ENCODE measurements at regions not wholly inside any gene's neighbourhood (a gene's known extent, or its start where the extent isn't known, plus 50 kb on each side); places are given as distances from the start of the nearest gene placed in this dataset.

DNA sequence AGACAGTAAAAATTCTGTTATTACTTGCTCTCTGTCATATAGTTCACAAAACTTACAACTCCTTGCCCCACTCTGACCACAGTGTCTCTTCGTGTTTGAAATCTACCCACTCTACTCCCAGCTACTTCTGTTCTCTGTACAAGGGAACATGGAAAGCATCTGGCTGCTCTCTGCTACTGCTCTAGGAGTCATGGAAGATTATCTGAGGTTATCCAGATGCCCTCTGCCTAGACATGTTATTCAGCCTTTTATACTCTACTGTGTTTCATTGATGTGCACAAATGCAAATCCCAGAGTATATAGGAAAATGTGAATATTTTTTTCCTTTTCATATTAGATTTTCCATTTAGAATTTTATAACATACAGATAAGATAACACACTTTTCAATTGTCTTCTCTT, 1525.6 kb downstream of the MAT2B start:
- no peak for DNase-seq

- no peak for DNase-seq
Observed at GRCh38 chr5:165031371-165031770, 1526.0 kb downstream of the MAT2B start.

- DNase-seq = no peak
Observed at GRCh38 chr5:165035520-165035919, 1530.1 kb downstream of the MAT2B start.

DNA sequence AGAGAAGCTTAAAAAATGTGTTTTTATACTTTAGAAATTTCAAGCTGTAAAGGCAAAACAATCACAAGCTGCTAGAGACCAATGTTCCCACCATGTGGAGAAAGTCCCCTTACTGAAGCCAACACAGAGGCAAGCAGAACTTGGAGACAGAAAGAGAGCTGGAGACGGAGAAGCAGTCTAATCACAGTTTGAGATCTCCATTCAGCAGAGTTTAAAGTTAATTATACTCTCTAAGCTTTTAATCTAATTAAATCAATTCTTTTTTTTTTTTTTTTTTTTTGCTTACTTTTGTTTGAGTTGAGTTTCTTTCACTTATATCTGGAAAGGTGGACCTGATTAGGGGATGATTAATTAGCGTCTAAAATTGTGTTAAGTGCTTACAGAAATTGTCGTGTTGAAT, 1534.3 kb downstream of the MAT2B start:
- DNase-seq = no peak

GRCh38 chr5:165045941-165046340, 1540.5 kb downstream of the MAT2B start:
- peak; percentile 18 for DNase-seq

- DNase-seq = no peak
Observed at GRCh38 chr5:165055476-165055875, 1550.1 kb downstream of the MAT2B start.

DNA sequence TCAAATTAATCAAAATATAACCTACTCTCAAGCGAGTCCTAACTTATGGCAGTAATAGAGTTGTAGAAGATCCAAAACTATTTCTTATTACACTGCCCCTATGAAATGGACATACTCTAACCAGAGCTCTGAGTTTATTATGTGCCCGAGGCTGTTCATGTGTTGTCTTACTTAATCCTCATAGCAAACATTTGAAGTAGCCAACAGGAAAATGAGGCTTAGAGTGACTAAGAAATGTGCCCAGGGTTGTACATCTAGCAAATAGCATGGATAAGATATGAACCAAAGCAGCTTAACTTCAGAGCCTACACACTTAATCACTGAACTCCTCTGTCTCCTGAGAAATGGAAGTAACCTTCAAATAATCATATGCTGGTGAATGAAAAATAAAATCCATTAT, 1551.7 kb downstream of the MAT2B start:
- DNase-seq = peak; percentile 3

- no peak for DNase-seq
Observed at GRCh38 chr5:165066751-165067385, 1561.4 kb downstream of the MAT2B start.

DNA sequence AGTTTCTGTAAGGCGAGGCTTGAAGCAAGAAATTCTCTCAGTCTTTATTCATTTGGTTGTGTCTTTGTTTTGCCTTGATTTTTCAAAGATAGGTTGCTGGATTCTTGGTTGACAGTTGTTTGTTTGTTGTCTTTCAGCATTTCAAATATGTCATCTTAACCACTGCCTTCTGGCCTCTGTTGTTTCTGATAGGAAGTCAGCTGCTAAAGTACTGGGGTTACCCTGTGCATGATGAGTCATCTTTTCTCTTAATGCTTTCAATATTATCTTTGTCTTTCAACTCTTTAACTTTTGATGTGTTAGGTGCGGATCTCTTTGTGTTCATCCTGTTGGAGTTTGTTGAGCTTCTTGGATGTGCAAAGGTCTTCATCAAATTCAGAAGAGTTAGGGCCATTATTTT, 1571.3 kb downstream of the MAT2B start:
- DNase-seq = no peak

GRCh38 chr5:165079389-165079788, 1574.0 kb downstream of the MAT2B start:
- DNase-seq = no peak

GRCh38 chr5:165083394-165083793, 1578.0 kb downstream of the MAT2B start:
- DNase-seq = no peak

GRCh38 chr5:165086465-165086864, 1581.0 kb downstream of the MAT2B start:
- no peak for DNase-seq

DNA sequence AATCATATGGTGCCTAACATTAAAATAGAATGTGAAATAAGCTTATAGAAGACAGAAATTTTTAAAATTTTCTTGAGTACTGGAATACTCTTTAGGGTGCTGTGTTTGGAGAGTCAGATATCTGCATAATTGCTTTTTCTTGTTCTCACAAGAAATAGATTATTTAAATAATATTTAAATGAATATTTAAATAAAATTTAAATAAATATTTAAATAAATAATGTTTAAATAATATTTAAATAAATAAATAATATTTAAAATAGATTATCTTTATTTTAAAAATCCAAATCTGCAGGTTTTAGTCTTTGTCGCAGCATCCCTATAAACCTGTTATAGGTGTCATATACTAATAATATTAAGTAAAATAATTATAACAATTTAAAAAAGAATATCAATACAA, 1589.4 kb downstream of the MAT2B start:
- no peak for DNase-seq

GRCh38 chr5:165101709-165102108, 1596.3 kb downstream of the MAT2B start:
- DNase-seq = no peak

DNA sequence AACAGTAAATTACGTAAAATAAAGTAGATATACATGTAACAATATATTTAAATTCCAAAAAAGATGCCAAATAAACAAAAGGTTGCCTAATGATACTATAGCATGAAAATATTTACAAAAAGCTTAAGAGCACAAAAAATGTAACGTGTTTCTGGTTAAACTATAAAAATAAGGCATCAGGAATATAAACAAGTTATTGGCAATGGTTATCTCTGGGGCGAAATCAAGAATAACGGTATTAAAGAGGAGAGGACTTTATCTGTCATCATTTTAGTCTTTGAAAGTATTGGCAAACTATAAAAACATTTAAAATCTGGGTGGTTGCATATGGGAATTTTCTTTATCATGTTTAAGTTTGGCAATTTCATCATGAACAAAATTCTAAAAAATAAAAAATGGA, 1599.2 kb downstream of the MAT2B start:
- no peak for DNase-seq

- DNase-seq = no peak
Observed at GRCh38 chr5:165108809-165109208, 1603.4 kb downstream of the MAT2B start.

DNA sequence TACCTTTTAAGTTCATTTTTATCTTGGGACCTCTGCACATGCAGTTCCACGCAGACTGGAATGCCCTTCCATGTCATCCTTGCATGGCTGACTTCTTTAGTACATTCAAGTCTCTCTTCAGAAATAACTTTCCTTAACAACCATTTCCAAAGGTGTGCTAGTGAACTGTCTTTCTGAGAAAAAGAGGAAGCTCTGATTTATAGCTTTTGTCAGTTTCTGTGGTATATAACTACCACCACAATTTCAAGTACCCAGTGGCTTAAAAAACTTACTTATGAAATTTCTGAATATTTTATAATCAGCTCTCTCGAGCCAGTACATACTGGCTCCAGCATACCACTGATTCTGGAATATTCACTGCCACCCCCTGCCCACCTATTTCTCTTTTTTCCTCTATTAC, 1613.8 kb downstream of the MAT2B start:
- DNase-seq = no peak

DNA sequence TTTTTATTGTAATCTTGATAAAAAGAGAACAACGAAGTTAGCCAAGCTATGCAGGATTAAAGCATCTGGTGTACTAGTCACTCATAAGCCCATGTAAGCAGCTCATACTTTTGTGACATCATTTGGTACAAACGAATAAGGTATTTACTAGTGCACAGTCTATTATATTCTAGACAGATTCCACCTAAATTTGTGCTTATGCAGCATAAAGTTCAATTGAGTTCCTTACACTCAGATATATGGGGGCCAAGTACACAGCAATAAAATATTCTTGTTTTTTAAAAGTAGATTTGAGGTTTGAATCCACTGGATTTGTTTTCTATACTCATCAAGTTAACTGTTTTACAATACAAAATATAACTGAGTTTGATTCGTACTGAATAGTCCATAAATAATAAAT, 1621.2 kb downstream of the MAT2B start:
- no peak for DNase-seq

DNA sequence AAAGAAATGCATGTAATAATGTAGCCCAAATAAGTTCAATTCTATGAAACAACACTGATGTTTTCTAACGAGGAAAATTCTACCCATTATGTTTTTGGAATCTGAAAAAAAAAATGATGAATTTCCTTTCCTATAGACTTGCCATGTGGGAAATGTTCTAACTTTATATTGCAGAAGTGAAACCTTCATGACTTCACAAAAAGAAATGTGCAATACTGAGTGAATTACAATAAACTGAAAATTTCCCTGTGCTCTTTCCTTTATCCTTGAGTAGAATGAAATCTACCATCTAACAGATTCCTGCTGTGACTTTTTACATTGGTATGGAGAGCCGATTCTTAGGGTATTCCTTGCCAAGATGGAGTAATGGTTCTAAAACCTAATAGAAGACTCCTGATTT, 1622.5 kb downstream of the MAT2B start:
- DNase-seq = no peak

- no peak for DNase-seq
Observed at GRCh38 chr5:165130656-165131055, 1625.2 kb downstream of the MAT2B start.

GRCh38 chr5:165134155-165134554, 1628.7 kb downstream of the MAT2B start:
- DNase-seq = no peak

GRCh38 chr5:165135565-165135964, 1630.1 kb downstream of the MAT2B start:
- no peak for DNase-seq

- DNase-seq = no peak
Observed at GRCh38 chr5:165137701-165138100, 1632.3 kb downstream of the MAT2B start.

DNA sequence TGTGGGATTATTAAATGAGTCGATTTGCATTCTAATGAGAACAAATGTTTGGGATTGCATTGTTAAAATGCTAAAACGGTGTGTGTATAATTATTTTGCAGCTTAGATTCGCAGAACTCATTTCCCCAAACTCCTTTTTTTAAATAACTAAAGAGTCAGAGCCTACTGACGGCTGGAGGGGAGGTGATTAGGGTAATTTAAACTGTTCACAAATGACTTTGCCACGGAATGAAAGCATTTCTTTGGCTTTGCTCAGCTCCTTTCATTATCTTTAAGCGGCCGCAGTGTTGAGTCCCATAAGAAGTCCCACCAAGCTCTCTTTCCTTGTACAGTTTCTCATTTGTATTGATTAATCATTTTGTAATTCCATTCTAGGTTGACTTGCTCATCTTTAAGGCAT, 1632.8 kb downstream of the MAT2B start:
- DNase-seq = no peak

DNA sequence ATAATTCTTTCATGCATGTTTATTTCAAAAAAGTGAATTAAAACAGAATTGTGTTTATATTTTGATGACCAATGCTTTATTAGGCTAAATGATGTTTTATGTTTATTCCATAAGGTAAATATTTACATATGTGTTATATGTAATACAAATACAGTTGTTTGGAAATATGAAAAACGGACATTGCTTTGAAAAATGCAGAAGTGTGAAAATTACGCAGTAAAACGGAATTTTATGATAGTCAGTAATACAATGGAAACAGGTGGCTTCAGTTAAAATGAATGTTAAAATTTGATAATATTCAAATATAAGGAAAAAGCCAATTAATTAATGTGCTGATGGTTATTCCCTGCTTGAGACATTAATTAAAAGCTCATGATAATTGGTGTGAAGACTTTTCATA, 1633.8 kb downstream of the MAT2B start:
- DNase-seq = no peak

DNA sequence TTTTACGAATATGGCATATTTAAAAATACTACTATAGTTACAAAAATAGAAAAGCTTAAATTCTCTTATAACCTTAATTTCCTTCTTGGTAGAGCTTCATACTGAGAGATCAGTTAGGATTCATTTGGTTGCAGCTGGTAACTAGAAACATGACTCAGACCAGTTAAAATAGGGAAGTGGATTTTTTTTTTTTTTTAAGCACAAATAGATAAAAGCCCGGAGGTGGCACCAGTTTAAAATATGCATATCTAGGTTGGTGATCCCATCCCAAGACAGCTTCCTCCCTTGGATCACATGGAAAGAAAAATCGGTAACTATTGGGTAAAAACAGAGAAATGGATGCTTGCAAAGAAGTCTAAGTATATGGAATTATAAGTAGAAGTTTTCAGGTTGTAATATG, 1634.3 kb downstream of the MAT2B start:
- DNase-seq = peak; percentile 4
